WTC11 (cell line): ENCODE measurements at regions not wholly inside any gene's neighbourhood (a gene's known extent, or its start where the extent isn't known, plus 50 kb on each side); places are given as distances from the start of the nearest gene placed in this dataset.

Source experiments
- ATAC-seq: fragments of 200-7000 bp; cut with Tn5 transposase; 2 replicates; pipeline ENCODE4 v1.10.0; 2021; ENCODE audit warnings: mild to moderate bottlenecking, moderate library complexity
- CTCF ChIA-PET: fragments of 300-600 bp; sonication (Branson Sonifier 250); formaldehyde crosslinking; loops from one replicate; lab custom pipeline; 2021; ENCODE audit warnings: antibody characterized with exemption; lab: Charles Lee
- POLR2A ChIA-PET: fragments of 350-600 bp; sonication (Branson Sonifier 250); formaldehyde crosslinking; loops from one replicate; lab custom pipeline; 2021; ENCODE audit warnings: antibody characterized with exemption; lab: Charles Lee
- DNase-seq: peaks from one replicate; pipeline ENCODE4 v3.0.0; 2021; ENCODE audit warnings: low spot score
- H3K27ac Mint-ChIP-seq: 2 replicates; pipeline ENCODE4 v1.8.0; 2021; ENCODE audit warnings: mixed read lengths
- H3K27me3 Mint-ChIP-seq: 2 replicates; pipeline ENCODE4 v1.8.0; 2021; ENCODE audit warnings: low read depth, mild to moderate bottlenecking, moderate library complexity, mixed read lengths
- H3K36me3 Mint-ChIP-seq: 2 replicates; pipeline ENCODE4 v1.8.0; 2021; ENCODE audit warnings: mixed read lengths
- H3K4me1 Mint-ChIP-seq: 2 replicates; pipeline ENCODE4 v1.8.0; 2022; ENCODE audit warnings: mixed read lengths
- H3K4me3 Mint-ChIP-seq: 2 replicates; pipeline ENCODE4 v1.8.0; 2021; ENCODE audit warnings: mild to moderate bottlenecking, moderate library complexity, mixed read lengths
- H3K9me3 Mint-ChIP-seq: 2 replicates; pipeline ENCODE4 v1.8.0; 2021; ENCODE audit warnings: mixed read lengths
- ATF3 ChIP-seq: sonication (generic); formaldehyde crosslinking; conservative IDR thresholded peaks from 2 replicates; pipeline ENCODE4 v1.8.1; 2022; ENCODE audit warnings: mild to moderate bottlenecking, missing genetic modification reagents
- CBFB ChIP-seq: sonication (generic); formaldehyde crosslinking; IDR thresholded peaks from 2 replicates; pipeline ENCODE4 v1.8.1; 2022; ENCODE audit warnings: mild to moderate bottlenecking, low read depth, missing genetic modification reagents
- CTCF ChIP-seq: fragments of 200-600 bp; IDR thresholded peaks from 2 replicates; pipeline ENCODE4 v1.8.0; 2022; ENCODE audit warnings: antibody characterized with exemption
- ESRRA ChIP-seq: sonication (generic); formaldehyde crosslinking; IDR thresholded peaks from 2 replicates; pipeline ENCODE4 v1.8.1; 2022; ENCODE audit warnings: mild to moderate bottlenecking, missing genetic modification reagents, borderline replicate concordance
- GTF2I ChIP-seq: fragments of 250-450 bp; sonication (Bioruptor Pico); conservative IDR thresholded peaks from 2 replicates; pipeline ENCODE4 v1.4.0; 2021; ENCODE audit warnings: mild to moderate bottlenecking
- NFE2L1 ChIP-seq: sonication (generic); formaldehyde crosslinking; IDR thresholded peaks from 2 replicates; pipeline ENCODE4 v1.8.1; 2023; ENCODE audit warnings: missing genetic modification reagents
- NFYB ChIP-seq: sonication (generic); formaldehyde crosslinking; conservative IDR thresholded peaks from 2 replicates; pipeline ENCODE4 v1.8.0; 2022; ENCODE audit warnings: low read depth, missing genetic modification reagents
- NR3C1 ChIP-seq: sonication (generic); formaldehyde crosslinking; conservative IDR thresholded peaks from 2 replicates; pipeline ENCODE4 v1.8.1; 2023; ENCODE audit warnings: low read depth, mild to moderate bottlenecking, missing genetic modification reagents
- OVOL2 ChIP-seq: fragments of 250-450 bp; sonication (Bioruptor Pico); IDR thresholded peaks from 2 replicates; pipeline ENCODE4 v1.9.0; 2021; ENCODE audit warnings: mild to moderate bottlenecking, borderline replicate concordance
- SMAD3 ChIP-seq: sonication (generic); formaldehyde crosslinking; IDR thresholded peaks from 2 replicates; pipeline ENCODE4 v1.8.0; 2022; ENCODE audit warnings: missing genetic modification reagents, mild to moderate bottlenecking, borderline replicate concordance
- USF1 ChIP-seq: sonication (generic); formaldehyde crosslinking; IDR thresholded peaks from 2 replicates; pipeline ENCODE4 v1.8.0; 2022; ENCODE audit warnings: mild to moderate bottlenecking, missing genetic modification reagents
- ZBTB21 ChIP-seq: sonication (generic); formaldehyde crosslinking; IDR thresholded peaks from 2 replicates; pipeline ENCODE4 v1.8.1; 2023; ENCODE audit warnings: mild to moderate bottlenecking, missing genetic modification reagents, borderline replicate concordance
- ZNF121 ChIP-seq: sonication (generic); formaldehyde crosslinking; IDR thresholded peaks from 2 replicates; pipeline ENCODE4 v1.8.0; 2023; ENCODE audit warnings: missing genetic modification reagents
- ZNF423 ChIP-seq: fragments of 250-450 bp; sonication (Bioruptor Pico); IDR thresholded peaks from 2 replicates; pipeline ENCODE4 v2.1.2; 2022; ENCODE audit warnings: mild to moderate bottlenecking, moderate library complexity
- ZSCAN18 ChIP-seq: fragments of 250-450 bp; sonication (Bioruptor Pico); IDR thresholded peaks from 2 replicates; pipeline ENCODE4 v2.1.2; 2022; ENCODE audit warnings: mild to moderate bottlenecking, moderate library complexity
- TF ChIP-seq, protein P1 (sequence below): fragments of 250-450 bp; sonication (Bioruptor Pico); IDR thresholded peaks from 2 replicates; pipeline ENCODE4 v1.9.0; 2021; ENCODE audit warnings: mild to moderate bottlenecking, borderline replicate concordance

DNA sequence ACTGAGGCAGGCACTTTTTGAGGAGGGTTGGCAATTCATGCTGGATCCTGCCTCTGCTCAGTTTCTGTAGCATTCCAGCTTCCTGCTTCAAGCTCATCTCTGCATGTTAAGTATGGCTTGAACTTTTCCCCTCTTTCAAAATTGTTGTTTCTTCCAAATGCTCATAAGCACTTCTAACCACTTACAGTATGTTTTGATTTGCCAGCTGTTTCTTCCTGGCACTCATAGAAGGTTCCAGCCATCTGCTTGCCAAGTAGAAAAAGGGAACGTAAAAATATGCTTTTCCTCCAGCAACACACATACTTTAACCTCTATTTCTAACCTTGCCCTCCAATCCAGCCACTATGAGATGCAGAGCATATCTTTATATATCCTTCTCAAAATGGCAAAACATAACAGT is 692.6 kb upstream of the COBL start:
- TF ChIP-seq USF1 (CRISPR knock-in tag) = no peak
- no peak for TF ChIP-seq OVOL2 (CRISPR knock-in tag)
- TF ChIP-seq ZNF121 (CRISPR knock-in tag) = no peak
- Mint-ChIP-seq H3K4me1 (peaks cover 13% of the 10 kb centered on the region), H3K36me3 (no peaks in the 10 kb centered on the region), H3K4me3 (no peak overlapping the region), H3K27me3 (no peaks in the 10 kb centered on the region), H3K27ac (no peak overlapping the region), H3K9me3 (peaks cover 11% of the 10 kb centered on the region)
- no peak for ATAC-seq
- POLR2A ChIA-PET = interaction anchor here (0.7 kb wide), 1 partner anchor 331 kb away, joined by 3 read pairs; no protein-coding TSS in a partner anchor
- CTCF ChIA-PET = interaction anchor here (1.4 kb wide), 1 partner anchor 9 kb away, joined by 3 read pairs; no protein-coding TSS in a partner anchor
- DNase-seq = no peak

DNA sequence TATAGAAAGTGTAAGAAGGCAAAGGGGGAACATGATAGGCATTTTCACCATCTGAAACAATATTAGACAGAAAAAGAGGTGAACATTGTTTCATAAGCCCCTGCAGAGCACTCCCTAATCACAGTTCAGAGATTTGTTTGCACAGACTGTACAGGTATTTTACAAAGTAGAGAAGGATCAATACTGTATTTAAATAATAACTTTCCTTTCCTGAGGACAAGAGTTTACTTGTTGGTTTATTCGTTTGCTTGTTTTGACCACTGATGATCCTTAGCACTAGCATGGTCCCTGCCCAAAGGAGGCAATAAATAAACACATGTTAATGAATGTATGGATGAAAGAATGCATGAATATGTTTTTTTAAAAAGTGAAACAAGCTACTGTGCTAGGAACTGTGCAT is 690.1 kb upstream of the COBL start:
- H3K9me3 Mint-ChIP-seq = peaks cover 11% of the 10 kb centered on the region
- no peak for TF ChIP-seq CBFB
- TF ChIP-seq ESRRA = no peak
- TF ChIP-seq GTF2I (CRISPR knock-in tag) = no peak
- TF ChIP-seq ZBTB21 (CRISPR knock-in tag) = no peak
- TF ChIP-seq SMAD3 = no peak
- no peak for TF ChIP-seq OVOL2 (CRISPR knock-in tag)
- TF ChIP-seq ZSCAN18 = no peak
- TF ChIP-seq ZNF423 = no peak
- TF ChIP-seq CTCF = no peak
- no peak for TF ChIP-seq NFE2L1 (CRISPR knock-in tag)
- TF ChIP-seq, protein P1, sequence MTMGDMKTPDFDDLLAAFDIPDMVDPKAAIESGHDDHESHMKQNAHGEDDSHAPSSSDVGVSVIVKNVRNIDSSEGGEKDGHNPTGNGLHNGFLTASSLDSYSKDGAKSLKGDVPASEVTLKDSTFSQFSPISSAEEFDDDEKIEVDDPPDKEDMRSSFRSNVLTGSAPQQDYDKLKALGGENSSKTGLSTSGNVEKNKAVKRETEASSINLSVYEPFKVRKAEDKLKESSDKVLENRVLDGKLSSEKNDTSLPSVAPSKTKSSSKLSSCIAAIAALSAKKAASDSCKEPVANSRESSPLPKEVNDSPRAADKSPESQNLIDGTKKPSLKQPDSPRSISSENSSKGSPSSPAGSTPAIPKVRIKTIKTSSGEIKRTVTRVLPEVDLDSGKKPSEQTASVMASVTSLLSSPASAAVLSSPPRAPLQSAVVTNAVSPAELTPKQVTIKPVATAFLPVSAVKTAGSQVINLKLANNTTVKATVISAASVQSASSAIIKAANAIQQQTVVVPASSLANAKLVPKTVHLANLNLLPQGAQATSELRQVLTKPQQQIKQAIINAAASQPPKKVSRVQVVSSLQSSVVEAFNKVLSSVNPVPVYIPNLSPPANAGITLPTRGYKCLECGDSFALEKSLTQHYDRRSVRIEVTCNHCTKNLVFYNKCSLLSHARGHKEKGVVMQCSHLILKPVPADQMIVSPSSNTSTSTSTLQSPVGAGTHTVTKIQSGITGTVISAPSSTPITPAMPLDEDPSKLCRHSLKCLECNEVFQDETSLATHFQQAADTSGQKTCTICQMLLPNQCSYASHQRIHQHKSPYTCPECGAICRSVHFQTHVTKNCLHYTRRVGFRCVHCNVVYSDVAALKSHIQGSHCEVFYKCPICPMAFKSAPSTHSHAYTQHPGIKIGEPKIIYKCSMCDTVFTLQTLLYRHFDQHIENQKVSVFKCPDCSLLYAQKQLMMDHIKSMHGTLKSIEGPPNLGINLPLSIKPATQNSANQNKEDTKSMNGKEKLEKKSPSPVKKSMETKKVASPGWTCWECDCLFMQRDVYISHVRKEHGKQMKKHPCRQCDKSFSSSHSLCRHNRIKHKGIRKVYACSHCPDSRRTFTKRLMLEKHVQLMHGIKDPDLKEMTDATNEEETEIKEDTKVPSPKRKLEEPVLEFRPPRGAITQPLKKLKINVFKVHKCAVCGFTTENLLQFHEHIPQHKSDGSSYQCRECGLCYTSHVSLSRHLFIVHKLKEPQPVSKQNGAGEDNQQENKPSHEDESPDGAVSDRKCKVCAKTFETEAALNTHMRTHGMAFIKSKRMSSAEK (CRISPR knock-in tag) = no peak
- TF ChIP-seq, all 79 proteins: peak for 0
- no peak overlapping the region for H3K4me3 Mint-ChIP-seq
- ATAC-seq (no peak), DNase-seq (no peak)
- CTCF ChIA-PET = no interaction called here
- H3K27ac Mint-ChIP-seq = no peak overlapping the region
- no peaks in the 10 kb centered on the region for H3K27me3 Mint-ChIP-seq
- H3K4me1 Mint-ChIP-seq = peaks cover 13% of the 10 kb centered on the region
- no peaks in the 10 kb centered on the region for H3K36me3 Mint-ChIP-seq
- POLR2A ChIA-PET = no interaction called here

- ChIA-PET POLR2A (no interaction called here), CTCF (no interaction called here)
- no peak overlapping the region for H3K27ac Mint-ChIP-seq
- peaks cover 13% of the 10 kb centered on the region for H3K4me1 Mint-ChIP-seq
- no peaks in the 10 kb centered on the region for H3K36me3 Mint-ChIP-seq
- DNase-seq (no peak), ATAC-seq (no peak)
- H3K9me3 Mint-ChIP-seq = peaks cover 6% of the 10 kb centered on the region; the same call in 1 of the 2 replicates
- TF ChIP-seq OVOL2 (CRISPR knock-in tag) (no peak), ATF3 (CRISPR knock-in tag) (no peak), NFYB (no peak), NR3C1 (CRISPR knock-in tag) (no peak)
- H3K27me3 Mint-ChIP-seq = no peaks in the 10 kb centered on the region
- no peak overlapping the region for H3K4me3 Mint-ChIP-seq
These were observed 689.0 kb upstream of the COBL start for GRCh38 chr7:52005613-52006012.
